NCI-H2107 (cell line): ENCODE measurements at regions not wholly inside any gene's neighbourhood (a gene's known extent, or its start where the extent isn't known, plus 50 kb on each side); places are given as distances from the start of the nearest gene placed in this dataset.
"Not testable (repeated sequence)": the region's sequence is repeated elsewhere in the genome, so short reads cannot be mapped to it uniquely, and the experiment has no call there.

Experiments
- DNase-seq: peaks from one replicate; lab custom pipeline; 2025; lab: John Stamatoyannopoulos, UW

DNA sequence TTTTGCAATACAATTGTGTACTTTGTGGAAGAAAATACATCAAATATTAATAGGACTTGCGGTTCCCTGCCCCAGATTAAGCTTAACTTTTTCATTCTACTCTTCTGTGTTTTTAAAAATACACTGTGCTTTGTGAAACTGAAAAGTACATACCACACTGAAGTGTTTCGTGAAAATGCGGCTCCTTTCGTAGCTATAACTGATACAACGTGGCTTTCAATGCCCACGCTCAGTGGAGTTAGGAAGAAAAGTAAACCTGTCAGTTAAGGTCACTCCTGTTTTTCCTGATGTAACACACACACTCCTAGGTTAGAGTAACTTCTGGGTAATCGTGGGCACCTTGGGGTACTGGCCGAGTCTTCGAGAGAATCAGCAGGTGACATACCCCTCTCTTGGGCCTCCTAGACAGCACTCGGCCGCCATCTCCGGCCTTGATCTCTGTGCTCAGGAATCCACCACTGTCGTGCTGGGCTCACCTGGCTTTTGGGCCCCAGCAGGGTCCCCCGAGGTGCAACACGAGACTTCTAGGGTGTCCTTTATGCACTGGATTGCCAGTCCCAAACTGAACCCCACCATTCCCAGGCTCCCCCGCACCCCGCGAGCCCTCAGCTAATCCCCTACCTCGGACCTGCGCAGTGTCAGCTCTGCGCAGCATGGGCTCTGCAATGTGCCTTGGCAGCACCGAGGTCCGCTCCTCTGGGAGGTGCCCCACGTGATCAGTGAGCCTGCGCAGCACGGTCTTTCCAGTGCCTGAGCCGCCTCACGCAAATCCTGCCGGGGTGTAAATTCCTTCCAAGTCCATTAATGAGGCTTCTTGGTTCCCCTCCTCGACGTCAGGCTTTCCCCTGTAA, 162.6 kb upstream of the INTU start:
- DNase-seq = no peak

DNA sequence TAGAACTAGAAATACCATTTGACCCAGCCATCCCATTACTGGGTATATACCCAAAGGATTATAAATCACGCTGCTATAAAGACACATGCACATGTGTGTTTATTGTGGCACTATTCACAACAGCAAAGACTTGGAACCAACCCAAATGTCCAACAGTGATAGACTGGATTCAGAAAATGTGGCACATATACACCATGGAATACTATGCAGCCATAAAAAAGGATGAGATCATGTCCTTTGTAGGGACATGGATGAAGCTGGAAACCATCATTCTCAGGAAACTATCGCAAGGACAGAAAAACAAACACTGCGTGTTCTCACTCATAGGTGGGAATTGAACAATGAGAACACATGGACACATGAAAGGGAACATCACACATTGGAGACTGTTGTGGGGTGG, 154.5 kb upstream of the INTU start:
- not testable (repeated sequence) for DNase-seq

DNA sequence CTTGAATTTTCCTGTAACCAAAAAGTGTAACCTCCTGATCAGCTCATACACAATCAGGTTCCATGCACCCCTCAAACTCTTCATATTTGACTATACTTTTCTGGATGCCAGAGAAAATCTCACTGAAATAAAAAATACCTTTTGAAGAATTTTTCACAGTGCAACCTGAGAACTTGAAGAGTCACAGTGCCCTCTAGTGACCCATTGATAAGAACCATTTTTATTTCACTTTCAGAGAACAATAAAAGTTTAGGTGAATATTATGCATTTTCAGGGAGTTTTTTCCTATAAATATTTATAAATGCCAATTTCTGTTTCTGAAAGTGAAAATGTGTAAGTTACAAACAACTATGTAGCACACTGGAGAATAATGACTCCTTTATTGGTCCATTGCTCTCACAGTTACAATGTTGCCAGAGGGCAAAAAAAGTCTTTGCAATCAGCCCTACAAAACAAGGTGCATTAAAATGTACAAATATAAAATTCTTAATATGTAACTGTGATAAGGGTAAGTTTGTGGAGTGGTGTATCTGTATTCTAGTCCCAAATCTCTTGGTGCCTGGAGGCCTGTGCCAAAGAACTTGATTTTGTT, 153.6 kb upstream of the INTU start:
- peak; percentile 1 for DNase-seq

DNA sequence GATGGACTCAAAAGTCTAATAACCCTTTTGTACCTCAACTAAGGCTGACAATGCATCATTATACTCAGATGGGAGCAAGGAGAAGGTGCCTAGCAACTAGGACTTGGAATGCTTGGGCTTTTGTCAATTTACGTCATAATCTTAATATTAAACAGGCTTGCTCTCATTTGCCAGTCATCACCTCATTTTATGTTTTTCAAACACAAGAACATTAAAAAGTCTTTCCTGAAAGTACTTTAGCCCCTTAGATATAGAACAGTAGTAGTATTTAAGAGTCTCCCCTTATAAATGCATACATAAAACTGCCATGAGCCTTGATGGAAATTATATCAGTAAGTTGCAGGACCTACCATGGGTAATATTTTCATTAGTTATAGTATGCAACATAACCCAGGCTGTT, 150.7 kb upstream of the INTU start:
- no peak for DNase-seq

DNA sequence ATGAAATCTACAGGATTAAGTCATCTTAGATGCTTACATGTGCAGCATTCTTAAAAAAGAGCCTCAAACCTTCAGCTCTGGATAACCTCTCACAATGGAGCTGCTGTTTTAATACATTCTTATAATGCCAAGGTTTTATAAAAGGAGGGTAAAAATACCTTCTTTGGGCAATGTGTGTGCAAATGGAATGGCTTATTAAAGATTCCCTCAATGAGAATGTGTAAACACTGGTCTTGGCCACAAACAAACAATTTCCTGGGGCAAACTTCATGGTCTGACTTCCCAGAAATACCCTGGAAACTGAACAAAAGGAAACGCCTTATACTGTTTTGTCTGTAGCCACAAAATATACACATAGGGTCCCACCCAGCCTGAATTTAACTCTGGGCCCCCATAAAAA, 148.6 kb upstream of the INTU start:
- DNase-seq = no peak

DNA sequence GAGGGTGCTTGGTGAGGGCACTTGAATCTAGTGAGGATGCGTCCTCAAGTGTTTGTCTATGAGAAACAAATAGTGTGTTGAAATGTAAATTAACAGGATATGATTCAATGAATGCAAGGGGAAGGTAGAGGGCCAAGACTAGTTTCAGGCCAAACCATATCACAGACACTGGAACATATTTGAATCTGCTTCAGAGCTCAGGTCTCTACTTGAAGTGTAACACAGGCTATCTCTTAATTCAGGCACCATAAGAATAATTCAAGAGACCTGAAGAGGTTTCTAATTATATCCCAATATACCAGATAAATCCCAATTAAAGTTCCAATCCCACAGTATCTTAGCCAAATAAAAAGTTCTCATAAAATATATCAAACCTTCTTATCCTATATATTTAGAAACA, 146.5 kb upstream of the INTU start:
- DNase-seq = no peak

DNA sequence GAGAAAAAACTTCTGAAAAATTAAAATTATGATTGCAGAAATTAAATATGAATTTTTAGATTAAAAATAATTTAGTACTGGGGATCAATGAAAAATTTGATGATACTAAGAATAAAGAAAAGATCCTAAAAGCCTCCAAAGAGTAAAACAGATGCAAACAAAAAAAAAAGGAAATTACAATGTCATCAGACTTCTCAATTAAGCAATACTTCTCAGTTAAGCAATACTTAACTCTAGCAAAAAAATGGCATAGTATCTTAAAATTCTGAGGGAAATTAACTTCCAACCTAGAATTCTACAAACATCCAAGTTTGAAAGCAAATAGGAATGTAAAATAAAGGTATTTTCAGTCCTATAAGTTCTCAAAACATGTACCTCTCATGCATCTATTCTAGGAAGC, 141.2 kb upstream of the INTU start:
- DNase-seq = no peak

DNA sequence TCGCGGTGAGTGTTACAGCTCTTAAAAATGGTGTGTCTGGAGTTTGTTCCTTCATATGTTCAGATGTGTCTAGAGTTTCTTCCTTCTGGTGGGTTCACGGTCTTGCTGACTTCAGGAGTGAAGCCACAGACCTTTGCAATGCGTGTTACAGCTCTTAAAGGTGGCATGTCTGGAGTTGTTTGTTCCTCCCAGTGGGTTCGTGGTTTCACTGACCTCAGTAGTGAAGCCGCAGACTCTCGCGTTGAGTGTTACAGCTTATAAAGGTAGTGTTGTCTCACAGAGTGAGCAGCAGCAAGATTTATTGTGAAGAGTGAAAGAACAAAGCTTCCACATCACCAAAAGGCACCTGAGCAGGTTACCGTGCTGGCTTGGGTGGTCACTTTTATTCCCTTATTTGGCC, 135.9 kb upstream of the INTU start:
- DNase-seq = not testable (repeated sequence)

DNA sequence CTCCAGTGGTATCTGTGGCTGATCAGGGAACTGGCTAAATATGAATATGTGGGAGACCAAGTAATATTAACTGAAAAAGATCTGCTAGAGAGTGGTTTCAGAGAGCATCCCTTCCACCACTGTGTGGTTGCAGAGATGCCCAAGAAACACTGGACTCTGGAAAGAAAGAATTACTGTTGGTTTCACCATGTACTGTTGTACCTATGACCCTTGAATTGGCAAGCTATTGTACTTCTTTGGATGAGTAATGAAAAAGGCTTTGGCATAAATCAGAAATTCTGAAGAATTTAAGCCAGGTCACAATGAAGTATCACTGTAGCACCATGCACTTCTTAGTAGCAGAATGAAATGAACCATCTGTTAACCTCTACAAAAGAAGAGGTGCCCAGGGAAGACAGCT, 134.4 kb upstream of the INTU start:
- DNase-seq = no peak

DNA sequence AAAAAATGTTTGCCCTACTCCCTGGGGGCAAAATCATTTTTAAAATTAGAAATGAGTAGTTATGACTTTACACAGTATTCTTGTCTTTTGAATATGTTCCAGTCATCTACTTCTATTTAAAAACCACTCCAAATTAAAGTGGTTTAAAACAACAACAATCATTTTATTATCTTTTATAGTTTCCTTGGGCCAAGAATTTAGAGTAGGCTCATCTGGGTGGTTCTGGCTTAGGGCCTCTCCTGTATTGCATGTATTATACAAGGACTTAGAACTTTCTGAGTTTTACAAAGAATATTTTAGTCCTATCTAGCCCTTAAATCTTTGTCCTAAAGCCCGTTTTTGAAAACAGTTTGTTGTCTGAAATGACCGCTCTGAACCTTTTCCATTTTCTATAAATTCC, 132.5 kb upstream of the INTU start:
- no peak for DNase-seq

DNA sequence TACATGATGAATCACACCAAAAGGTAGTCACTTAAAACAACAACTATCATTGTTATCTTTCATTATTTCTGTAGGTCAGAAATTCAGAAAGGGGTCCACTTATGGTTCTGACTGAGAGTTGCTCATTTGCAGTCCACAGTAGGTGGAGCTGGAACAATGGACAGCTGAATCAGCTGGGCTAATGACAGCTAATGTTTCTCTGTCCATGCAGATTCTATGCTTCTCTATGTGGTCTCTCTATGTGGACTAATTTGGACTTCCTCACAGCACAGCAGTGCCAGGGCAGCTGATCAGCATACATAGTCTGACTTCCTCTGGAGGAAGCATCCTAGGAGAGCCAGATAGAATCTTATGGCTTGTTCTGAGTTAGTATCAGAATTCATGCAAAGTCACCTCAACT, 131.7 kb upstream of the INTU start:
- no peak for DNase-seq

DNA sequence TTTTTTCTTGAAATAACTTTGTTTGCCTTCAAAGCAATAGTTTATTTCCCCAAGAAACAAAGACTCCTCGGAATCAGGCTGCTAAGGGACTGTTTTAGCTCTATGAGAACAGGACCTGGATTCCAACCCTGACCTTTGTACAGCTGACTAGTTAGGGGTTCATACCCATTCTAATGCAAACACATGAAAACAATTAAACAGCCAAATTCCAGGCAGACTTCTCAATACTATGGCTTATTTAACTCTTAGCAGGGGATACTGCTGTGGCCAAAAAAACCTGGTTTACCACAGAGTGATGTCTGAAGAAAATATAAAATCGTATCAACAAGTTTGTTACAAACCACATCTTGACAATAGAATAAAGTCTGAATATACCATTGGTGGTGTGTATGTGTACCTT, 129.6 kb upstream of the INTU start:
- DNase-seq = no peak

DNA sequence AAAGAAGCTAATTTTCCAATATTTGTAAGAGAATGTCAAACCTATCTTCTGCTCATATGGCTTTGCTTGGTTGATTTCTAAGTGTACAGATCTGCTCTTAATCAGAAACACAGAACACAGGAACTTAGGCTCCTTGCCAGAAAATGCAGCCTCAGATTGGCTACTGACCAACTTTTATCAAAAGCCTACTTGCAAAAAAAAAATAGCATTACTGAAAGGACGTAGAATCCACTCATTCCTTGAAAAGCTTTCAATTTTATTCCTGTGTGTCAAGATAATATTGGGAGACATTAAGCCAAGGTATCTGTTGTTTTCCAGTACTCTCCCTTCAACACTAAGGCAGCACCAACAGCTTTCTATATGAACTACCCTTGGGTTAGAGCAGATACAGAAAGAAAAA, 127.6 kb upstream of the INTU start:
- DNase-seq = no peak

DNA sequence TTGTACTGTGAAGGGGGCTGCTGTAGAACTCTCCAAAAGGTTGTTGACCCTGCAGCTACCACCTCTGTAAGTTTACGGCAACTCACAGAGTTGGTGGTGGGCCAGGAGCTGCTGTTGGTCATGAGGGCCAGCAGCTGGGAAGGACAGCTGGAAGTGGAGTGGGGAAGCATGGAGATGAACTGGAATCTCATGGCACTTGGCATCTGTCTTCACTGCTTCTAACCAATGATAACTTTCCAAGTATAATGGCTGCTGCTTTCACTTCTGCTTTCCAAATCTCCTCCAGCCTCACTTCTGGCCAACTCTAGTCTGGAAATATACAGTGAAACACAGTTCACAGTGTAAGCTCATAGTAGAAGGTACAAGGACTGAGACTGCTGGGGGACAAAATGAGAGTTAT, 126.5 kb upstream of the INTU start:
- no peak for DNase-seq

DNA sequence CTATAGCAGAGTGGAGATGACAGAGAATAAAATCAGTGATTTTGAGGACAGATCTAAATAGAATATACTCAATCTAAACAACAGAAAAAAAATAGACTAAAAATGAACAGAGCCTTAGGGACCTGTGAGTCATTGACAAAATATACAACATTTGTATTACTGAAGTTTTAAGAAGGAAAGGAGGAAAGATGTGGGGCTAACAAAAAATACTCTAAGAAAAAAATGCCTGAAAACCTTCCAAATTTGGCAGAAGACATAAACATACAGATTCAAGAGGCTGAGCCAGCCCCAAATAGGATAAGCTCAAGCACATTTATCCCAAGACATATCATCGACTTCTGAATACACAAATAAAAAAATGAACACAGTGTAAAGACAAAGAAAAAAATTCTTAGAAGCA, 123.6 kb upstream of the INTU start:
- DNase-seq = no peak

DNA sequence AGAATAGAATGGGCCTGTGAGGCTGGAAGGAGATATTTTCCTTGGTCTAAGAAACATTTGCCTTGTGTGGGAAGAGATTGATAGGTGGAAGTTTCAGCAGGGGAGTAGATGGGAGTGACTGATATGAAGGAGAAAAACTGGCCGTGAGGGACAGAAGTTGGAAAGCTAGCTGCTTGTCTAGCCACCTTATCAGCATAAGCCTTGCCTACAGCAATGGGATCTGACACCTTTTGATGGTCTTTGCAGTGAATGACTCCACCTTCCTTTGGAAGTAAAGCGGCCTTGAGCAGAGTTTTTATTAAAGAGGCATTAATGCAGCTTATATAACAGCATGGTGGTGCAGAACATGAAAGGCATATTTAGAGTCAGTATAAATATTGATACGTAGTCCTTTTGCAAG, 120.1 kb upstream of the INTU start:
- not testable (repeated sequence) for DNase-seq

DNA sequence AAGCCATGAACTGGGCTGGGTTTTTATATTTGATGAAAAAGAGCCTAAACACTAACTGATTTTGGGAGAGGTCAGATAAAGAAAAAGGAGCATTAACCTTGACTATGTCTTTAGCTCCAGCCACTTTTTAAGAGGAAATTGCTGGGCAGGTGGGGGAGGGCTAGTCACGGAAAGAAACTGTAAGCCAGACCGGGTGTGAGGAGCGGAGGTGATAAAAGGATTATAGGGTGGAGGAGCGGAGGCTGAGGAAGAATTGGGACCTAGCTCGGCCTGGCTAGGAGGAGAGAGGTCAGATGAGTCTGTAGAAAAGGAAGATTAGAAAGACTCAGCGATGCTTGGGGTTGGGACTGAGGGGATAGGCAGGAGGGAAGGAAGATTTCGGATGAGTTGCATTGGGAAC, 117.5 kb upstream of the INTU start:
- not testable (repeated sequence) for DNase-seq

DNA sequence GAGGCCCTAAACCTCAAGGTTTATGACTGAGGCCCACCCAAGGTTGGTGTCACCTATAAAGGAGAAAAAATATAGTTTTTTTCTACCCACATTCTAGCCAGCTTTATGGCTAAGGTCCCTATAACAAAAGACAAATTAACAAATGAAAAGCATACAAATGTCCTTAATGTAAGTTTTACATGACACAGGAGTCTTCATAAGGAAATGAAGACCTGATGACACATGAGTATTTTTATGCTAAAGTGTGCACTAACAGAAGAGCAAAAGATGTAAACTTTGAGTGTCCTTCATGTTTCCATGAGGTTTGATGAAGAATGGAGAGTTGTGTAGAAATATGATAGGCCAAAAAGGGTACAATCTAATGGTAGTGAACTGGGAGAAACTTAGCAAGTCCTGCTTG, 114.7 kb upstream of the INTU start:
- DNase-seq = no peak

DNA sequence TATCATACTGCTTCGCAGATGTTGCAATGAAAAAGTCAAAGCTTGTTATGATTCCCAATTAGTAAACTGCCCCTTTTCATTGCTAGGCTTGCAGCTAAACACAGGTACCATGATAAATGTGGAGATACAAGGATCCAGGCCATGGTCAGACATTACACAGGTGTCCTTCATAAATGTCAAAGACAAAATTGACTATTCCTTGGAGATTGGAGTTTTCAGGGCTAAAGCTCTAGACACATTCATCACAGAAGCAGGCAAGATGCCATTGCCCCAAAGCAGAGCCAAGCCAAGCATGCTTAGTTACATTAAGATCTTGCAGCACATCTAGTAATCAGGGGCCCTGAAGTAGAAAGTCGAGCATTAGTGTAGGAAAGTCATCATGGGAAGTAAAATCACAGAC, 111.3 kb upstream of the INTU start:
- no peak for DNase-seq

DNA sequence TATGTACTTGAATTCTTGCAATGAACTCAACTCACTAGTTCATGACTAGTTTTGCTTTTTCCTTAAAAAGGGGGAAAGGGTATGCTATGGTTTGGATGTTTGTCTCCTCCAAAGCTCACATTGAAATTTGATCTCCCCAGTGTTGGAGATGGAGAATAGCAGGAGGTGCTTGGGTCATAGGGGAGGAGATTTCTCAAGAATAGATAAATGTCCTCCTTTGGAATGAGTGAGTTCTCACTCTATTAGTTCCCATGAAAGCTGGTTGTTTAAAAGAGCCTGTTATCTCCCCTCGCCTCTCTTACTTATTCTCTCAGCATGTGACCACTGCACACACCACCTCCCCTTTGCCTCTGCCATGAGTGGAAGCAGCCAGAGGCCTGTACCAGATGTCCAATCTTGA, 109.4 kb upstream of the INTU start:
- no peak for DNase-seq

DNA sequence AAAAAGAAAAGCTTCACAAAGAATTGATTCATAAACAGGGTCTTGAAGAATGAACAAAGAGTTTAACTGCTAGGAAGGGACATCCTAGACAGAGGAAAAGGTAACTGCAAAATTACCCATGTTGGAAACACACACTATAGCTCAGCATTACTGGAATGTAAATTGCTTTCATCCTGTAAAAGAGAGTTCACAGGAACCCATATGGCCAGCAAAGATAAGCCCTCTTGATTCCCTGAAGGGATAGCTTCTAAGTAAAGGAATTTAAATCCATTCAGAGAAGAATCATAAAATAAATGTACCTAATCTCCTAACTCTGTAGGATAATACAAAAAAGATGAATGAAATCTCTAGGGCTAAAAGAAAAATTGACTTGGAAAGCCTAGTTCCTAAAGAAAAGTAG, 107.1 kb upstream of the INTU start:
- no peak for DNase-seq

DNA sequence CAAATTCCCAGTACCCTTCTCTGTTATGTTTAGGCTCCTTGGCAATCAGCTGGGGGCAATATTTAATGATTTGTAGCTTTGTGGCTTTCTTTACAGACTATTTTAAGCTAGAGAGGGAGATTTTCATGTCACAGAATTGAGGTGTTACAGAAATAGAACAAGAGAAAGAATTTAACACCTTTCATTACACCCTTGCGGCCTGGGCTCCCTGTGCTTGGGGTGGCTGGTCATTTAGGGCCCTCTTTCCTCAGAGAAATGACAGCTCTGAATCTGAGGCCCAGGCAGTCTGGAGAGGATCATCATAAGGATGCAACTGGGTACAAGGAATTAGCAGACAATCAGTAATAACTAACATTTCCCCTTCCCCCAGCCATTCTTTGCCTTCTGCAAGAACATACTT, 104.5 kb upstream of the INTU start:
- no peak for DNase-seq

DNA sequence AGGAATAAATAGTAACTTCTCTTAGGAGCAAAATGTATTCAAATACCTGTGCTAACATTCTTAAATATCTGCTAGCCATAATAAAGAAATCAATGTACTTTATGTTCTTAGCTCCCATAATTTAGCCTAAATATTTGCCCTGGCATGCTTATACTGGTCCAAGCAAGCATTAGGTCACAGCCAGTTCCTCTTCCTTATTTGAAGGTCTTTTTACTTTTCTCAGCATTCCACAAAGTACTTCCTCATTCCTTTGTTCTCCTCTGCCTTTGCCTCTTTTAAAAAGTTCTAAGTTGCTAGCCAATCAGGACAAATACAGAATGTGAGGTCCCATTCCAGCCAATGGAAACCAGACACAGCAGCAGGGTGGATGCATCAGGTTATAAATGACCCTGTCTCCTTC, 102.9 kb upstream of the INTU start:
- not testable (repeated sequence) for DNase-seq
